IMR-90 (cell line): ENCODE measurements at regions not wholly inside any gene's neighbourhood (a gene's known extent, or its start where the extent isn't known, plus 50 kb on each side); places are given as distances from the start of the nearest gene placed in this dataset.
A peak's percentile ranks its signal among the peaks of the same experiment; 100 is the strongest.

Experiments
- ATAC-seq: fragments of 200-7000 bp; cut with Tn5 transposase; 2 replicates; pipeline ENCODE4 v1.9.1; 2020; ENCODE audit warnings: low read depth, mild to moderate bottlenecking, moderate library complexity
- BruUV-seq: library from RNA; stranded (reverse); fragments of 400-500 nt; replicated peaks from 2 replicates; lab custom pipeline; 2021; lab: Mats Ljungman, UMichigan
- CTCF ChIA-PET: fragments of 300-600 bp; formaldehyde crosslinking; extraction: SDS; loops from one replicate; lab custom pipeline; 2021; ENCODE audit warnings: antibody characterized with exemption; lab: Yijun Ruan, JAX
- POLR2A ChIA-PET: fragments of 300-600 bp; sonication (Branson Sonifier 250); formaldehyde crosslinking; loops from one replicate; lab custom pipeline; 2022; ENCODE audit warnings: antibody characterized with exemption; ENCODE audit not compliant: unreplicated experiment; lab: Charles Lee
- DNase-seq: peaks from one replicate; pipeline ENCODE4 v3.0.0; 2013
- H2AFZ ChIP-seq: replicated peaks from 2 replicates; pipeline ENCODE3; 2013; ENCODE audit warnings: low read length, mild to moderate bottlenecking; ENCODE audit not compliant: poor library complexity
- H2AK5ac ChIP-seq: 2 replicates; pipeline ENCODE4 v1.6.1; 2013; ENCODE audit warnings: low read depth, low read length, inconsistent platforms
- H2AK9ac ChIP-seq: replicated peaks from 2 replicates; pipeline ENCODE3; 2013; ENCODE audit warnings: mild to moderate bottlenecking, low read depth, low read length, moderate library complexity; ENCODE audit not compliant: poor library complexity
- H2BK120ac ChIP-seq: 2 replicates; pipeline ENCODE4 v1.6.1; 2013; ENCODE audit warnings: low read depth, low read length, inconsistent platforms
- H2BK15ac ChIP-seq: 3 replicates; pipeline ENCODE4 v1.6.1; 2013; ENCODE audit warnings: low read depth, low read length, inconsistent platforms
- H2BK20ac ChIP-seq: 2 replicates; pipeline ENCODE4 v1.6.1; 2013; ENCODE audit warnings: low read depth, mild to moderate bottlenecking, inconsistent platforms, low read length, moderate library complexity
- H2BK5ac ChIP-seq: 2 replicates; pipeline ENCODE4 v1.6.1; 2013; ENCODE audit warnings: mild to moderate bottlenecking, low read depth, low read length, inconsistent platforms; ENCODE audit not compliant: poor library complexity, severe bottlenecking
- H3K14ac ChIP-seq: replicated peaks from 2 replicates; pipeline ENCODE4 v1.6.1; 2013; ENCODE audit warnings: low read depth, low read length, inconsistent platforms
- H3K18ac ChIP-seq: 2 replicates; pipeline ENCODE4 v1.6.1; 2013; ENCODE audit warnings: low read depth, low read length, control low read depth
- H3K23ac ChIP-seq: 2 replicates; pipeline ENCODE4 v1.6.1; 2013; ENCODE audit warnings: low read depth, low read length, inconsistent platforms
- H3K27ac ChIP-seq: 2 replicates; pipeline ENCODE4 v1.5.1; 2013; ENCODE audit warnings: mild to moderate bottlenecking, control low read depth, low read length; ENCODE audit not compliant: insufficient read depth
- H3K27me3 ChIP-seq: 2 replicates; pipeline ENCODE4 v1.6.1; 2013; ENCODE audit warnings: low read length; ENCODE audit not compliant: control insufficient read depth, insufficient read depth
- H3K36me3 ChIP-seq: 2 replicates; pipeline ENCODE4 v1.6.1; 2013; ENCODE audit warnings: low read length, mixed read lengths; ENCODE audit not compliant: control insufficient read depth, insufficient read depth
- H3K4ac ChIP-seq: 2 replicates; pipeline ENCODE4 v1.6.1; 2013; ENCODE audit warnings: low read depth, low read length, inconsistent platforms
- H3K4me1 ChIP-seq: 2 replicates; pipeline ENCODE4 v1.6.1; 2013; ENCODE audit warnings: low read length, mixed read lengths; ENCODE audit not compliant: control insufficient read depth, insufficient read depth
- H3K4me2 ChIP-seq: 2 replicates; pipeline ENCODE4 v1.6.1; 2013; ENCODE audit warnings: low read depth, mild to moderate bottlenecking, control low read depth, low read length, moderate library complexity
- H3K4me3 ChIP-seq: 2 replicates; pipeline ENCODE4 v1.5.1; 2013; ENCODE audit warnings: low read depth, mild to moderate bottlenecking, control low read depth, low read length, moderate library complexity; ENCODE audit not compliant: insufficient read depth
- H3K56ac ChIP-seq: 2 replicates; pipeline ENCODE4 v1.6.1; 2013; ENCODE audit warnings: low read length, inconsistent platforms; ENCODE audit not compliant: insufficient read depth; ENCODE audit errors: extremely low read depth
- H3K79me1 ChIP-seq, 2 experiments: 2 replicates each; pipeline ENCODE4 v1.6.1; 2013; ENCODE audit warnings: low read length in 2 of 2, inconsistent platforms in 1 of 2, low read depth in 1 of 2
- H3K9ac ChIP-seq: 2 replicates; pipeline ENCODE4 v1.6.1; 2013; ENCODE audit warnings: low read depth, low read length, control low read depth
- H3K9me1 ChIP-seq: 2 replicates; pipeline ENCODE4 v1.6.1; 2013; ENCODE audit warnings: low read length, inconsistent platforms; ENCODE audit not compliant: insufficient read depth
- H3K9me3 ChIP-seq: 2 replicates; pipeline ENCODE4 v1.6.1; 2013; ENCODE audit warnings: low read length; ENCODE audit not compliant: control insufficient read depth, insufficient read depth
- H4K20me1 ChIP-seq: 2 replicates; pipeline ENCODE4 v1.6.1; 2013; ENCODE audit warnings: low read length, inconsistent platforms; ENCODE audit not compliant: insufficient read depth
- H4K5ac ChIP-seq: 2 replicates; pipeline ENCODE4 v1.6.1; 2013; ENCODE audit warnings: mild to moderate bottlenecking, low read depth, low read length, control low read depth
- H4K8ac ChIP-seq, 2 experiments: 2 replicates each; pipeline ENCODE4 v1.6.1; 2013; ENCODE audit warnings: low read depth in 2 of 2, low read length in 2 of 2, control low read depth in 1 of 2, inconsistent platforms in 1 of 2
- H4K91ac ChIP-seq: 2 replicates; pipeline ENCODE4 v1.6.1; 2013; ENCODE audit warnings: low read depth, low read length, inconsistent platforms; ENCODE audit not compliant: insufficient read depth
- CEBPB ChIP-seq: IDR thresholded peaks from 2 replicates; pipeline ENCODE4 v1.6.1; 2012; ENCODE audit warnings: low read depth, low read length, improper control_type of control experiment
- MAFK ChIP-seq: IDR thresholded peaks from 2 replicates; pipeline ENCODE4 v1.6.1; 2012; ENCODE audit warnings: low read depth, low read length, improper control_type of control experiment
- NFE2L2 ChIP-seq: fragments of 150-350 bp; IDR thresholded peaks from 2 replicates; pipeline ENCODE4 v1.6.1; 2016; ENCODE audit warnings: low read depth, mild to moderate bottlenecking, low read length
- WGBS, 2 experiments: methylation state at CpG; one replicate each; pipeline versions ENCODE4 v1.1.5 to v1.1.7; 2013; ENCODE audit warnings: missing lambda C conversion rate in 2 of 2; ENCODE audit not compliant: insufficient read length in 1 of 2; ENCODE audit errors: extremely low coverage in 2 of 2; 5-methylcytosine and 5-hydroxymethylcytosine counted together
- dilution Hi-C: fragments of 300-500 bp; cut with HindIII; formaldehyde crosslinking; loops from one replicate; pipeline ENCODE4 v1.14.3; 2018; ENCODE audit warnings: low sequenced_read_pairs; ENCODE audit not compliant: unreplicated experiment
- in situ Hi-C: fragments of 300-500 bp; cut with MboI; formaldehyde crosslinking; loops from 3 replicates; pipeline ENCODE4 v1.14.3; 2019; ENCODE audit warnings: low sequenced_read_pairs, inconsistent platforms, mixed read lengths
- intact Hi-C: fragments of 100-400 bp; cut with micrococcal nuclease; formaldehyde crosslinking; loops from 2 replicates; pipeline ENCODE4 v1.10.0; 2022

- peaks cover 5% of the 10 kb centered on the region; the same call in 1 of the 2 replicates for H3K9me1 ChIP-seq
- H2BK5ac ChIP-seq, result no peak overlapping the region
- 0 out of 4 replicates have a peak overlapping the region, but pooled peaks of 1 of the 2 experiments have one; percentile 24 for H4K8ac ChIP-seq
- H3K79me1 ChIP-seq, result no peaks in the 10 kb centered on the region
- H3K14ac ChIP-seq, result peak overlapping the region; percentile 85
- ChIA-PET CTCF (interaction anchor here (1.3 kb wide), 1 partner anchor 13 kb away, joined by 3 read pairs; no protein-coding TSS in a partner anchor), POLR2A (no interaction called here)
- H2AK9ac ChIP-seq, result no peak overlapping the region
- no peak overlapping the region for H3K23ac ChIP-seq
- peak overlapping the region; percentile 63; the same call in 1 of the 2 replicates for H2BK120ac ChIP-seq
- no peak overlapping the region for H3K9ac ChIP-seq
- H2BK15ac ChIP-seq, result peak overlapping the region; percentile 86; the same call in 2 of the 3 replicates
- ATAC-seq (no peak), DNase-seq (peak; percentile 11)
- H3K4ac ChIP-seq, result peak overlapping the region; percentile 73
- no peak overlapping the region for H3K4me2 ChIP-seq
- peak overlapping the region; percentile 56; the same call in 1 of the 2 replicates for H2AK5ac ChIP-seq
- H2AFZ ChIP-seq, result peak overlapping the region; percentile 45
- no peaks in the 10 kb centered on the region for H4K20me1 ChIP-seq
- no peaks in the 10 kb centered on the region for H3K9me3 ChIP-seq
- peak overlapping the region; percentile 55 for H3K18ac ChIP-seq
- in situ Hi-C loops, result no loop called here
- H3K4me1 ChIP-seq, result peaks cover 28% of the 10 kb centered on the region
- H2BK20ac ChIP-seq, result peak overlapping the region; percentile 73; the same call in 1 of the 2 replicates
- H3K27ac ChIP-seq, result peak overlapping the region; percentile 45; the same call in 1 of the 2 replicates
- dilution Hi-C loops, result no loop called here
- no peak overlapping the region for H3K4me3 ChIP-seq
- H4K5ac ChIP-seq, result peak overlapping the region; percentile 75
- H3K56ac ChIP-seq, result no peak overlapping the region
- no peaks in the 10 kb centered on the region for H3K27me3 ChIP-seq
- H4K91ac ChIP-seq, result peak overlapping the region; percentile 23; the same call in 1 of the 2 replicates
- no peak for TF ChIP-seq NFE2L2
- TF ChIP-seq CEBPB, result no peak
- TF ChIP-seq MAFK, result no peak
- no CpG with 5 or more reads among the region's 2 CpGs for WGBS, 2 experiments
- no TSS peak for BruUV-seq
- intact Hi-C loops, result no loop called here
- H3K36me3 ChIP-seq, result no peaks in the 10 kb centered on the region
These were observed 338.0 kb downstream of the TNS1 start for GRCh38 chr2:217664761-217665160.
